Body of pancreas (tissue), 4 donors: ENCODE measurements at regions not wholly inside any gene's neighbourhood (a gene's known extent, or its start where the extent isn't known, plus 50 kb on each side); places are given as distances from the start of the nearest gene placed in this dataset. TPM values are rescaled to one million over a fixed set of nuclear protein-coding genes. Genes with fewer than 3 reads are reported as not detected.

Experiments used
- ATAC-seq: fragments of 150-250 bp; one replicate; pipeline ENCODE4 v1.9.1; 2016
- DNase-seq, 4 donors: peaks; one replicate each; pipeline ENCODE4 v3.0.0-alpha.2; 2019
- H3K27ac ChIP-seq, 4 donors: fragments of 200-600 bp; sonication (generic); 1 replicate in 3 of 4; 2 replicates in 1 of 4; pipeline versions ENCODE4 v1.5.1 to v1.6.1; 2016 to 2019; ENCODE audit warnings: mild to moderate bottlenecking in 1 of 4, mixed read lengths in 1 of 4, moderate library complexity in 1 of 4
- H3K27me3 ChIP-seq, 2 donors: fragments of 200-600 bp; sonication (generic); one replicate each; pipeline ENCODE4 v1.6.0; 2016; ENCODE audit warnings: mild to moderate bottlenecking in 1 of 2
- H3K36me3 ChIP-seq, 2 donors: fragments of 200-600 bp; sonication (generic); replicated peaks in 1 of 2; 2 replicates each; pipeline ENCODE4 v1.5.1; 2016; ENCODE audit warnings: low read depth in 2 of 2; ENCODE audit not compliant: insufficient read depth in 1 of 2
- H3K4me1 ChIP-seq: fragments of 200-600 bp; sonication (generic); one replicate; pipeline ENCODE4 v1.6.0; 2016
- H3K4me3 ChIP-seq, 2 donors: fragments of 200-600 bp; sonication (generic); 1 replicate in 1 of 2; 2 replicates in 1 of 2; pipeline ENCODE4 v1.5.1; 2016 to 2019
- H3K9me3 ChIP-seq, 3 donors: fragments of 200-600 bp; sonication (generic); 1 replicate in 2 of 3; 2 replicates in 1 of 3; pipeline ENCODE4 v1.5.1; 2016
- CTCF ChIP-seq, 7 experiments: fragments of 450-650 bp in 4 of 7; fragments of 200-600 bp in 3 of 7; sonication (generic) in 3 of 7; IDR thresholded peaks; one replicate each; pipeline ENCODE4 v1.5.1; 2016 to 2019; ENCODE audit warnings: antibody characterized with exemption in 7 of 7
- POLR2A ChIP-seq, 3 donors: fragments of 450-650 bp; IDR thresholded peaks; one replicate each; pipeline ENCODE4 v1.6.1; 2016; ENCODE audit warnings: antibody characterized with exemption in 3 of 3, mild to moderate bottlenecking in 2 of 3
- WGBS, 2 donors: methylation state at CpG; one replicate each; pipeline ENCODE4 v1.1.5; 2017; 5-methylcytosine and 5-hydroxymethylcytosine counted together
- intact Hi-C: fragments of 100-400 bp; cut with DNase I; formaldehyde crosslinking; loops from one replicate; pipeline ENCODE4 v1.15.1; 2023
- microRNA counts, 2 donors: library from miRNA; unstranded; fragments of <30 nt; microRNA quantifications; one replicate each; lab custom pipeline; 2017
- microRNA-seq, 2 donors: library from miRNA; unstranded; fragments of <30 nt; microRNA quantifications; one replicate each; pipeline ENCODE4, GENCODE V29; 2016; ENCODE audit warnings: borderline number of aligned reads in 2 of 2, borderline replicate concordance in 2 of 2
- small RNA-seq: library from RNA; depleted of rRNA; stranded (forward); fragments of <200 nt; gene quantifications from one replicate; pipeline ENCODE3, GENCODE V24; 2016

- intact Hi-C loops: no loop called here
- 54 to 91% methylated on average over 1 of the region's 1 CpG for WGBS, 2 donors
- ATAC-seq (no peak), DNase-seq (no peak)
- Histone ChIP-seq H3K27me3 (no peaks in the 10 kb centered on the region), H3K4me1 (no peaks in the 10 kb centered on the region), H3K9me3 (no peaks in the 10 kb centered on the region), H3K36me3 (no peaks in the 10 kb centered on the region), H3K4me3 (no peak overlapping the region), H3K27ac (no peak overlapping the region)
- TF ChIP-seq CTCF (IDR thresholded peaks at IDR 0.05): no peak
- no peak for TF ChIP-seq POLR2A (IDR thresholded peaks at IDR 0.05)
These were observed 53.5 kb upstream of the CCN2 start for GRCh38 chr6:132004668-132005067.

DNA sequence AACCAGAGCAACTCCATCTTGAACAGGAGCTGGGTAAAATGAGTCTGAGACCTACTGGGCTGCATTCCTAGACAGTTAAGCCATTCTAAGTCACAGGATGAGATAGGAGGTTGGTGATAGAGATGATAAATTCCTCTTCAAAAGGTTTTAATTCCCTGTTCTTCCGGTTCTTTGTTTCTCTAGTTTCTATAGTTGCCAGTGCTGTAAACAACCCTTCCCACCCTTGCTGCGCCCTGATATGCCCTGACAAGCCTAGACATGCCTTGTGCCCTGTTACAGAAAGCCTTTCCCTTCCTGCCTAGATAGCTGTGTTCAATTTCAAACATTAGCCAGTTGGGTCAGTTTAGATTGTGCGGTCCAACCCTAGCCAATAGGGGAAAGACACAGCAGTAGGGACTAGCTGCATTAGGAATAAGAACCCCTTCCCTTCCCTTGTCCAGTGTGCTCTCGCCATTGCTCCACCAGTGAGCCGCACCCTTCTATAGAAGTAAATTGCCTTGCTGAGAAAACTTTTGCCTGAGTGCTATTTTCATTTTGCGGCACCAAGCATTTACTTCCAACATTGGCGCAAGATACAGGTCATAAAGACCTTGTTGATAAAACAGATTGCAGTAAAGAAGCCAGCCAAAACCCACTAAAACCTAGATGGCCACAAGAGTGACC lies 52.5 kb upstream of the CCN2 start:
- no peak for ATAC-seq
- H3K9me3 ChIP-seq: no peaks in the 10 kb centered on the region
- DNase-seq: no peak
- H3K27me3 ChIP-seq: no peaks in the 10 kb centered on the region
- 92 to 94% methylated on average over 7 of the region's 7 CpGs for WGBS, 2 donors
- intact Hi-C loops: no loop called here
- TF ChIP-seq POLR2A (IDR thresholded peaks at IDR 0.05) (no peak), CTCF (IDR thresholded peaks at IDR 0.05) (no peak)
- no peaks in the 10 kb centered on the region for H3K36me3 ChIP-seq
- no peaks in the 10 kb centered on the region for H3K4me1 ChIP-seq
- H3K27ac ChIP-seq: no peak overlapping the region
- H3K4me3 ChIP-seq: no peak overlapping the region

MicroRNAs in the stretch of these regions (microRNA counts, 767-probe panel; counts per million panel counts)
- 0 to 736 counts per million in 2 donors for microRNA hsa-miR-548aj-3p (lab: Ali Mortazavi, UCI)

Small RNA genes in the stretch of these regions (microRNA-seq; reads per million reads assigned to microRNA genes)
- gene MIR548AJ1: 0 reads per million in 2 donors

Small RNA genes in the stretch of these regions (small RNA-seq; reads per million reads assigned to genes)
- not detected for gene MIR548AJ1
